ENCODE measurements at regions not wholly inside any gene's neighbourhood (a gene's known extent, or its start where the extent isn't known, plus 50 kb on each side); places are given as distances from the start of the nearest gene placed in this dataset.

DNA sequence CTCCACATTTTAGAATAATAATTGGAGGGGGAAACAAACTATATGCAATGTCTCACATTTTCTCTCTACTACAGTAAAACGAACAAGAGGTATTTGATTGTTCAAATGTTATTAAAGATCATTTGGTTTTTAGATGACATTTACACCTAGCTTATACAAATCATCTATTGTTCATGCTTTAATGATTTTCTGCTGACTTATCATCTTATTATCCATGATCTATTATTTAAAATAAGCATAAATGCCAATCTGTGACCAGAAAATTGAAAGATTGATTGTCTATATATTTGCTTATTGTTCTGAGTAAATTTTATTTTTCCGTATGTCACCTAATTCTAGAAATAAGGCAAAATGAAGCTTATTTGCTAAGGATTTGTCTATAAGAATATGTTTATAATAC, 537.2 kb downstream of the KCNJ3 start:
- TF ChIP-seq CTCF (IDR thresholded peaks at IDR 0.05) (no peak), POLR2AphosphoS5 (IDR thresholded peaks at IDR 0.05) (no peak), EP300 (IDR thresholded peaks at IDR 0.05) (no peak)

Data from sigmoid colon (tissue), 4 donors.